ENCODE measurements at regions not wholly inside any gene's neighbourhood (a gene's known extent, or its start where the extent isn't known, plus 50 kb on each side); places are given as distances from the start of the nearest gene placed in this dataset.

- no peak overlapping the region for H3K27ac ChIP-seq (ENCODE audit: low read length)
- no peaks in the 10 kb centered on the region for H3K9me3 ChIP-seq (ENCODE audit: control insufficient read depth, insufficient read depth, low read depth, low read length)
- H3K36me3 ChIP-seq (ENCODE audit: control insufficient read depth, insufficient read depth, low read length) = no peaks in the 10 kb centered on the region
- in situ Hi-C loops (cut with HindIII; ENCODE audit: low pct_unique_long_range_greater_than_20kb, low sequenced_read_pairs) (no loop called here), intact Hi-C loops (cut with micrococcal nuclease; ENCODE audit: unreplicated experiment) (no loop called here)
- no peak for DNase-seq (ENCODE audit: low read depth, low spot score)
- ChIA-PET POLR2A (no interaction called here), CTCF (no interaction called here)
- no peak overlapping the region for H3K4me3 ChIP-seq (ENCODE audit: low read depth in 2 of 2, low read length in 2 of 2)
- TF ChIP-seq SIN3A (IDR thresholded peaks at IDR 0.05; ENCODE audit: borderline replicate concordance, insufficient read depth, low read depth, low read length) (no peak), REST (IDR thresholded peaks at IDR 0.05; ENCODE audit: insufficient read depth in 1 of 2, low read depth in 2 of 2, low read length in 1 of 2) (no peak), CTCF (IDR thresholded peaks at IDR 0.05) (no peak), POLR2AphosphoS5 (IDR thresholded peaks at IDR 0.05; ENCODE audit: low read depth, low read length) (no peak), TCF7L2 (IDR thresholded peaks at IDR 0.05; ENCODE audit: low read depth, low read length) (no peak)
- no peak for ATAC-seq
- H3K27me3 ChIP-seq (ENCODE audit: control insufficient read depth, insufficient read depth, low read length) = no peaks in the 10 kb centered on the region
- BruUV-seq (replicated peaks) = no TSS peak
- H3K4me1 ChIP-seq (ENCODE audit: control insufficient read depth, insufficient read depth, low read length) = no peaks in the 10 kb centered on the region
Measured at GRCh38 chr1:213326281-213327016, 275.4 kb downstream of the RPS6KC1 start.

- H3K4me1 ChIP-seq (ENCODE audit: control insufficient read depth, insufficient read depth, low read length) = no peaks in the 10 kb centered on the region
- ATAC-seq (no peak), DNase-seq (ENCODE audit: low read depth, low spot score) (no peak)
- intact Hi-C loops (cut with micrococcal nuclease; ENCODE audit: unreplicated experiment) (no loop called here), in situ Hi-C loops (cut with HindIII; ENCODE audit: low pct_unique_long_range_greater_than_20kb, low sequenced_read_pairs) (no loop called here)
- H3K36me3 ChIP-seq (ENCODE audit: control insufficient read depth, insufficient read depth, low read length) = no peaks in the 10 kb centered on the region
- no peak overlapping the region for H3K4me3 ChIP-seq (ENCODE audit: low read depth in 2 of 2, low read length in 2 of 2)
- H3K27ac ChIP-seq (ENCODE audit: low read length) = no peak overlapping the region
- ChIA-PET CTCF (no interaction called here), POLR2A (no interaction called here)
- TF ChIP-seq TCF7L2 (IDR thresholded peaks at IDR 0.05; ENCODE audit: low read depth, low read length) (no peak), CTCF (IDR thresholded peaks at IDR 0.05) (no peak), SIN3A (IDR thresholded peaks at IDR 0.05; ENCODE audit: borderline replicate concordance, insufficient read depth, low read depth, low read length) (no peak), REST (IDR thresholded peaks at IDR 0.05; ENCODE audit: insufficient read depth in 1 of 2, low read depth in 2 of 2, low read length in 1 of 2) (no peak), POLR2AphosphoS5 (IDR thresholded peaks at IDR 0.05; ENCODE audit: low read depth, low read length) (no peak)
- no peaks in the 10 kb centered on the region for H3K27me3 ChIP-seq (ENCODE audit: control insufficient read depth, insufficient read depth, low read length)
- H3K9me3 ChIP-seq (ENCODE audit: control insufficient read depth, insufficient read depth, low read depth, low read length) = no peaks in the 10 kb centered on the region
- BruUV-seq (replicated peaks) = no TSS peak
Measured at GRCh38 chr1:213327017-213327667, 276.1 kb downstream of the RPS6KC1 start.

Data from Panc1 (cell line).